CD8-positive, alpha-beta memory T cell (primary cell): ENCODE measurements at regions not wholly inside any gene's neighbourhood (a gene's known extent, or its start where the extent isn't known, plus 50 kb on each side); places are given as distances from the start of the nearest gene placed in this dataset.
A peak's percentile ranks its signal among the peaks of the same experiment; 100 is the strongest.
"Not testable (repeated sequence)": the region's sequence is repeated elsewhere in the genome, so short reads cannot be mapped to it uniquely, and the experiment has no call there.

Source experiments
- CTCF ChIA-PET: fragments of 350-600 bp; sonication (Branson Sonifier 250); formaldehyde crosslinking; loops from one replicate; lab custom pipeline; 2021; ENCODE audit warnings: antibody characterized with exemption; lab: Charles Lee
- POLR2A ChIA-PET: fragments of 350-600 bp; sonication (Branson Sonifier 250); formaldehyde crosslinking; loops from one replicate; lab custom pipeline; 2021; ENCODE audit warnings: antibody characterized with exemption; lab: Charles Lee
- DNase-seq, 5 donors: peaks; one replicate each; pipeline versions ENCODE4 v3.0.0 to v3.0.0-alpha.2; 2020 to 2022; ENCODE audit warnings: mixed read lengths in 1 of 5
- H3K27ac ChIP-seq: one replicate; pipeline ENCODE4 v1.7.0; 2013; ENCODE audit warnings: low read depth, mild to moderate bottlenecking, low read length, moderate library complexity
- H3K27me3 ChIP-seq: 2 replicates; pipeline ENCODE4 v1.7.0; 2013; ENCODE audit warnings: low read length, mild to moderate bottlenecking; ENCODE audit not compliant: insufficient read depth, poor library complexity, severe bottlenecking
- H3K36me3 ChIP-seq: 2 replicates; pipeline ENCODE4 v1.7.0; 2013; ENCODE audit warnings: mild to moderate bottlenecking, low read length, moderate library complexity; ENCODE audit not compliant: insufficient read depth
- H3K4me1 ChIP-seq: 2 replicates; pipeline ENCODE4 v1.7.0; 2013; ENCODE audit warnings: mild to moderate bottlenecking, low read length, moderate library complexity; ENCODE audit not compliant: insufficient read depth
- H3K4me3 ChIP-seq: 2 replicates; pipeline ENCODE4 v1.7.0; 2013; ENCODE audit warnings: mild to moderate bottlenecking, low read length
- H3K9me3 ChIP-seq: 2 replicates; pipeline ENCODE4 v1.7.0; 2013; ENCODE audit warnings: mild to moderate bottlenecking, low read length
- H3K27ac Mint-ChIP-seq, 8 donors: one replicate each; pipeline ENCODE4 v1.8.0; 2020 to 2021; ENCODE audit warnings: mixed read lengths in 8 of 8, mild to moderate bottlenecking in 6 of 8, inconsistent platforms in 3 of 8, moderate library complexity in 3 of 8
- H3K27me3 Mint-ChIP-seq, 2 donors: one replicate each; pipeline ENCODE4 v1.8.0; 2020 to 2021; ENCODE audit warnings: mixed read lengths in 2 of 2, mild to moderate bottlenecking in 1 of 2, moderate library complexity in 1 of 2
- H3K36me3 Mint-ChIP-seq, 3 donors: one replicate each; pipeline ENCODE4 v1.8.0; 2020 to 2021; ENCODE audit warnings: mixed read lengths in 3 of 3, inconsistent platforms in 1 of 3, mild to moderate bottlenecking in 1 of 3
- H3K4me1 Mint-ChIP-seq, 3 donors: one replicate each; pipeline ENCODE4 v1.8.0; 2020 to 2021; ENCODE audit warnings: mixed read lengths in 3 of 3, inconsistent platforms in 1 of 3, mild to moderate bottlenecking in 1 of 3
- H3K4me3 Mint-ChIP-seq, 7 donors: one replicate each; pipeline ENCODE4 v1.8.0; 2020 to 2021; ENCODE audit warnings: mixed read lengths in 7 of 7, mild to moderate bottlenecking in 6 of 7, moderate library complexity in 4 of 7, inconsistent platforms in 2 of 7
- H3K9me3 Mint-ChIP-seq, 5 donors: one replicate each; pipeline ENCODE4 v1.8.0; 2020 to 2022; ENCODE audit warnings: mixed read lengths in 5 of 5, mild to moderate bottlenecking in 3 of 5, moderate library complexity in 2 of 5, inconsistent platforms in 1 of 5

GRCh38 chr14:76293923-76294322, 82.0 kb upstream of the ESRRB start:
- H3K27ac Mint-ChIP-seq = no peak overlapping the region
- POLR2A ChIA-PET = no interaction called here
- Histone ChIP-seq H3K4me1 (no peaks in the 10 kb centered on the region), H3K9me3 (no peaks in the 10 kb centered on the region), H3K27ac (no peak overlapping the region), H3K36me3 (no peaks in the 10 kb centered on the region), H3K4me3 (no peak overlapping the region), H3K27me3 (no peaks in the 10 kb centered on the region)
- CTCF ChIA-PET = no interaction called here
- DNase-seq = no peak
- peaks cover 9 to 35% of the 10 kb centered on the region in 2 donors for H3K27me3 Mint-ChIP-seq
- no peaks in the 10 kb centered on the region for H3K4me1 Mint-ChIP-seq
- H3K4me3 Mint-ChIP-seq = no peak overlapping the region
- H3K9me3 Mint-ChIP-seq = peaks cover 0 to 2% (median 0%) of the 10 kb centered on the region in 5 donors
- no peaks in the 10 kb centered on the region for H3K36me3 Mint-ChIP-seq

GRCh38 chr14:76294876-76295275, 81.1 kb upstream of the ESRRB start:
- no peak overlapping the region for H3K4me3 ChIP-seq
- Mint-ChIP-seq H3K4me1 (no peaks in the 10 kb centered on the region), H3K27ac (no peak overlapping the region), H3K27me3 (peaks cover 11 to 37% of the 10 kb centered on the region in 2 donors), H3K9me3 (peaks cover 0 to 2% (median 1%) of the 10 kb centered on the region in 5 donors), H3K4me3 (no peak overlapping the region), H3K36me3 (no peaks in the 10 kb centered on the region)
- CTCF ChIA-PET = no interaction called here
- H3K4me1 ChIP-seq = no peaks in the 10 kb centered on the region
- no peak overlapping the region for H3K27ac ChIP-seq
- H3K27me3 ChIP-seq = no peaks in the 10 kb centered on the region
- no peaks in the 10 kb centered on the region for H3K36me3 ChIP-seq
- POLR2A ChIA-PET = no interaction called here
- DNase-seq = no peak
- H3K9me3 ChIP-seq = no peaks in the 10 kb centered on the region

- Mint-ChIP-seq H3K27me3 (peaks cover 7 to 45% of the 10 kb centered on the region in 2 donors), H3K4me1 (no peaks in the 10 kb centered on the region), H3K36me3 (no peaks in the 10 kb centered on the region), H3K27ac (peak overlapping the region in 1 of 8 donors; percentile 21), H3K4me3 (no peak overlapping the region), H3K9me3 (peaks cover 0 to 2% (median 1%) of the 10 kb centered on the region in 5 donors)
- Histone ChIP-seq H3K27me3 (no peaks in the 10 kb centered on the region), H3K9me3 (no peaks in the 10 kb centered on the region), H3K27ac (no peak overlapping the region), H3K36me3 (no peaks in the 10 kb centered on the region), H3K4me3 (no peak overlapping the region), H3K4me1 (no peaks in the 10 kb centered on the region)
- CTCF ChIA-PET = no interaction called here
- no peak for DNase-seq
- POLR2A ChIA-PET = no interaction called here
Measured at GRCh38 chr14:76298896-76299295, 77.0 kb upstream of the ESRRB start.

- H3K9me3 Mint-ChIP-seq, H3K36me3 ChIP-seq, H3K9me3 ChIP-seq, H3K4me3 ChIP-seq, POLR2A ChIA-PET, H3K4me1 ChIP-seq, H3K4me1 Mint-ChIP-seq, DNase-seq, H3K27ac Mint-ChIP-seq, H3K27me3 ChIP-seq, H3K27ac ChIP-seq, H3K36me3 Mint-ChIP-seq, CTCF ChIA-PET, H3K4me3 Mint-ChIP-seq: not testable (repeated sequence)
- peaks cover 12 to 52% of the 10 kb centered on the region in 2 donors for H3K27me3 Mint-ChIP-seq
Measured at GRCh38 chr14:76303188-76303587, 72.7 kb upstream of the ESRRB start.

GRCh38 chr14:76304536-76305267, 71.2 kb upstream of the ESRRB start:
- Mint-ChIP-seq H3K27ac (no peak overlapping the region), H3K9me3 (no peaks in the 10 kb centered on the region), H3K27me3 (peaks cover 16 to 53% of the 10 kb centered on the region in 2 donors), H3K4me3 (no peak overlapping the region), H3K4me1 (no peaks in the 10 kb centered on the region), H3K36me3 (no peaks in the 10 kb centered on the region)
- Histone ChIP-seq H3K4me1 (no peaks in the 10 kb centered on the region), H3K27me3 (no peaks in the 10 kb centered on the region), H3K4me3 (no peak overlapping the region), H3K36me3 (no peaks in the 10 kb centered on the region), H3K9me3 (no peaks in the 10 kb centered on the region), H3K27ac (no peak overlapping the region)
- POLR2A ChIA-PET = no interaction called here
- CTCF ChIA-PET = no interaction called here
- DNase-seq = no peak

GRCh38 chr14:76305268-76305826, 70.6 kb upstream of the ESRRB start:
- Histone ChIP-seq H3K27me3 (no peaks in the 10 kb centered on the region), H3K36me3 (no peaks in the 10 kb centered on the region), H3K4me1 (no peaks in the 10 kb centered on the region), H3K27ac (no peak overlapping the region), H3K4me3 (no peak overlapping the region), H3K9me3 (no peaks in the 10 kb centered on the region)
- ChIA-PET CTCF (no interaction called here), POLR2A (no interaction called here)
- Mint-ChIP-seq H3K4me3 (no peak overlapping the region), H3K27ac (no peak overlapping the region), H3K9me3 (no peaks in the 10 kb centered on the region), H3K27me3 (peaks cover 21 to 60% of the 10 kb centered on the region in 2 donors), H3K4me1 (peaks cover 0 to 2% (median 0%) of the 10 kb centered on the region in 3 donors), H3K36me3 (no peaks in the 10 kb centered on the region)
- no peak for DNase-seq

- Mint-ChIP-seq H3K4me1 (peaks cover 2 to 9% (median 5%) of the 10 kb centered on the region in 3 donors), H3K36me3 (no peaks in the 10 kb centered on the region), H3K9me3 (no peaks in the 10 kb centered on the region), H3K27me3 (peaks cover 26 to 64% of the 10 kb centered on the region in 2 donors), H3K4me3 (no peak overlapping the region), H3K27ac (no peak overlapping the region)
- no peaks in the 10 kb centered on the region for H3K9me3 ChIP-seq
- no peaks in the 10 kb centered on the region for H3K36me3 ChIP-seq
- no peaks in the 10 kb centered on the region for H3K27me3 ChIP-seq
- DNase-seq = no peak
- POLR2A ChIA-PET = no interaction called here
- no peak overlapping the region for H3K4me3 ChIP-seq
- no peak overlapping the region for H3K27ac ChIP-seq
- CTCF ChIA-PET = no interaction called here
- no peaks in the 10 kb centered on the region for H3K4me1 ChIP-seq
Measured at GRCh38 chr14:76306131-76306530, 69.8 kb upstream of the ESRRB start.

- no peak for DNase-seq
- Histone ChIP-seq H3K4me3 (no peak overlapping the region), H3K4me1 (no peaks in the 10 kb centered on the region), H3K9me3 (no peaks in the 10 kb centered on the region), H3K36me3 (no peaks in the 10 kb centered on the region), H3K27ac (no peak overlapping the region), H3K27me3 (no peaks in the 10 kb centered on the region)
- Mint-ChIP-seq H3K27ac (no peak overlapping the region), H3K9me3 (no peaks in the 10 kb centered on the region), H3K36me3 (no peaks in the 10 kb centered on the region), H3K4me1 (peaks cover 2 to 9% (median 5%) of the 10 kb centered on the region in 3 donors), H3K4me3 (no peak overlapping the region), H3K27me3 (peaks cover 28 to 69% of the 10 kb centered on the region in 2 donors)
- ChIA-PET CTCF (no interaction called here), POLR2A (no interaction called here)
Measured at GRCh38 chr14:76307786-76308780, 67.9 kb upstream of the ESRRB start.
